Right ventricle myocardium superior (tissue), 1 donor: ENCODE measurements at regions not wholly inside any gene's neighbourhood (a gene's known extent, or its start where the extent isn't known, plus 50 kb on each side); places are given as distances from the start of the nearest gene placed in this dataset.
"Not testable (repeated sequence)": the region's sequence is repeated elsewhere in the genome, so short reads cannot be mapped to it uniquely, and the experiment has no call there.

ENCODE experiments used
- ATAC-seq: fragments of 200-7000 bp; cut with Tn5 transposase; one replicate; pipeline ENCODE4 v1.9.1; 2020; ENCODE audit warnings: mild to moderate bottlenecking; ENCODE audit not compliant: poor library complexity
- DNase-seq: peaks from one replicate; pipeline ENCODE4 v3.0.0-alpha.2; 2020
- intact Hi-C: fragments of 100-400 bp; cut with DNase I; formaldehyde crosslinking; loops from one replicate; pipeline ENCODE4 v1.11.2; 2022
- donor health status: DM: no; HTN: yes; CAD: no; lungs with severe emphysema.

DNA sequence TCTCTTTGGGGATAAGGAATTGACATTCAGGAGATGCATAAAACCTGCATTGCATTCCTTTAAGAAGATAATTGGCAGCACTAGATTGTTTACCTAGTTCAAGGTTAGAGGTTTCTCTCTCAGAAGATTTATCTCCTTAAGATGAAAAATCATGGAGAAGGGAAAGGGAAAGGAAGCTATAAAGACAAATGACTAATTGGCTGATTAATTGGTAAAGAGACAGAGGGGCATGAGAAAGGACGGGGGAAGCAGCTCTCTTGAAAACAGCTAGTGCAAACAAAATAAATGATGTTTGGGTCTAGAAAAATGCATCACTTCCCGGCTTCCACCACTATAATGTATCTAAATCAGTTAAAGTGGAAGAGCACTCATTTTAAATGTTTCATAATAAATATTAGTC lies 941.2 kb downstream of the XPNPEP1 start:
- DNase-seq (no peak), ATAC-seq (no peak)
- intact Hi-C loops: no loop called here

DNA sequence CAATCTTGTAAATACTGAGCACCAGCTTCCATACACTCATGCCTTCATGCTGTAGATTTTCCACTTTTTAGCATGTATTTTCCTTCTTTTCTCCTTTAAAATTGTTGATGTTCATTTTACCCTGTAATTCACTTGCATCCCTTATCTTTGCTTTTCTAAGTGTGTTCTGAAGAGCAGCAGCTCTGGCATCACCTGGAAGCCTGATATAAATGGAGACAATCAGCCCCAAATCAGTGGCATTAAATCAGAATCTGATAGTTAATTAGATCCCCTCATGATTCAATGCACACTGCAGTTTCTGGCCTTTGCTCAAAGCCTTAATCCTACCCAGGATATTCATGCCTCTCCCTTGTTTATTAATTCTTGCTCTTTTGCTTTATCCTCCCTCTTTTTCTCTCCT lies 942.4 kb downstream of the XPNPEP1 start:
- ATAC-seq (no peak), DNase-seq (no peak)
- intact Hi-C loops: no loop called here

DNA sequence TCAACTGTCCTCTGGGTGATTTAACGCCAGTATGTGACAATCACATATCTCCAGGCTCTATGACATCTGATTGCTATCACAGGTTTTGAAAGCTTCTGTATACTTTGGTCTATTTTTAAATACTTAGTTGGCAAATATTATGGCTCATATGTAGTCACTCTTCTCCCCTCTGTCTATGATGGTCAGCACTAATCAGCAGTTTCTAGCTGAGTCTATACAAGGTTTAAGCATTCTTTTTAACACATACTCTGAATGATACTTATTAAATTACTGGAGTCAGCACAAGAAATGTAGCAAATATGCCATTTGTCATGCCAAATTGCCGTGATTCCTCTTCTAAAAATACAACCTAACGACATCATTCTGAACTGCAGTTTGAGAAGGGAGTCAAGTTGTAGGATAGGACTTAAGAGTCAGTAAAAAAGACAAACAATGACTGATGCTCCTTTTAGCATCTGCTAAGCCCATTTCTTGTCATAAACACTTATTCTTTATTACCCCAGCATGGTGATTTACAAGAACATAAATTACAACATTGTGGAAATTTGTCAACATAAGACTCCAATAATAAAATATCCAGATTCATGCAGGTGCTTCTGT lies 947.8 kb downstream of the XPNPEP1 start:
- ATAC-seq (no peak), DNase-seq (no peak)
- intact Hi-C loops: no loop called here

DNA sequence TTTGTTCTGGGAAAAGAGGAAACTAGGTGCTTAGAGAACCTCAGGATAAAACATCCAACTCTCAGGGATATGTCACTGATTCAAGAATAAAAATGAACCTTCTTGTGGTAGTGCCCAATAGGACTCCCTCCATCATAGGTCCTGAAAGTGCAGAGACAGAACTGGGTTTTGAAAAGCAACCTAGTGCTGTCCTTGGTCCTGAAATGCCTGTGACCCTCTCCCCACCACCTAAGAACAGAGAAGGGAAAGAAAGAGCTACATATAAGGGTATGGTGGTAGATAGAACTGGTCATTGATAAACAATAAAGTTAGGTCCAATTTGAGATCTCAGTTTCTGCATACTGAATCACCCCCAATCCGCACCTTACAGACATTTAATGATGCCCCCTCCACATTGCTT lies 953.3 kb downstream of the XPNPEP1 start:
- ATAC-seq: no peak
- intact Hi-C loops: no loop called here
- DNase-seq: no peak

DNA sequence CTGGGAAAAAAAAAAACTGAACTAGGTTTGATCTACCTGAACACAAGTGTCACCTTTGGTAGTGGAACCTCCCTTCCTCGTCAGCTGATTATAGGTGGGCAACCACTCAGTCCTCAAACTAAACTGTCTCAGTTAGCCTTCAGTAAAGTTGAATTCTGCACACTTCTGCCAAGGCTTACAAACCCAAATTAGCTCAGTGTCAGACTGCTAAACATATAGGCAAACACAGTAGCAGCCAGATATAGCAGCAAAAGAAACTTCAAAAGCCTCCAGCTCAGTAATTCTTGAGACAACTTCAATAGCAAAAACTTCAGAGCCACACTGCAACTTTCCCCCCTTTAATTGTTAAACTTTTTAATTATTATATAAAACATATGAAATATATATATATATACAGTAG lies 956.9 kb downstream of the XPNPEP1 start:
- ATAC-seq (no peak), DNase-seq (no peak)
- intact Hi-C loops: no loop called here

DNA sequence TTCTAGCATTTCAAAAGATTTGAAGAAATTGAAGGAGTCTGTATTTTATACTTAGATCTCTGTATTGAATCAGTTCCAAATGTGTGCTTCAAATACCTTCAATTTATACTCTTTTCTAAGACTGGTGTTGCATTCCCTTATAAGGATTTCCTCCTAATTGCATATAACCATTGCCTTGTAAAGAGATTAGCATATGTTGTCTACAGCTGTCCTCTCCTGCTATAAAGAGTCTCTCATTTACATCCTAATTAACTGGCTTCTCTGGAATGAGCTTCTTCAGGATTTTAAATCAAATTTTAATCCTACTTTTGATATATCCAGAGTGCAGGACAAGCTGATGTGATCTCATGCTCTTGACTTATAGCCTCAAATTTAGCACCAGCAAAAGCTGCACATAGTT lies 957.3 kb downstream of the XPNPEP1 start:
- no peak for DNase-seq
- ATAC-seq: no peak
- intact Hi-C loops: no loop called here

DNA sequence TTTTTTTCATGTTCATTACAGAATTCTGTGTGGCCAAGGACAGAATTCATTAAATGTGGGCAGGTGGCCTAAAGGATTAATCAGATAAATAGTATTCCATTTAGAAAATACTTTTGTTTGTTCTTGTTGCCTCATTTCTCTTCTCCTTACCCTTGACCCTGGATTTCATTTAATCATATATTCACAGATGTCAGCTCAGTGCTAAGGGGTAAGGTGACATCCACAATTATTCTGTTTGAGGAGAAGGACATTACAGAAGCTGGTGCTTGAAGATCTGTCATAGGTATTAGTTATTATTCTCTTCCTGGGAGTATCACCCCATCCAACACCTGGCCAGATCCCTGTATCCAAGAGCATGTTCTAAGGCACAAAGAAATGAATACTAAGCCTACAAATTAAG lies 961.1 kb downstream of the XPNPEP1 start:
- no peak for ATAC-seq
- intact Hi-C loops: no loop called here

DNA sequence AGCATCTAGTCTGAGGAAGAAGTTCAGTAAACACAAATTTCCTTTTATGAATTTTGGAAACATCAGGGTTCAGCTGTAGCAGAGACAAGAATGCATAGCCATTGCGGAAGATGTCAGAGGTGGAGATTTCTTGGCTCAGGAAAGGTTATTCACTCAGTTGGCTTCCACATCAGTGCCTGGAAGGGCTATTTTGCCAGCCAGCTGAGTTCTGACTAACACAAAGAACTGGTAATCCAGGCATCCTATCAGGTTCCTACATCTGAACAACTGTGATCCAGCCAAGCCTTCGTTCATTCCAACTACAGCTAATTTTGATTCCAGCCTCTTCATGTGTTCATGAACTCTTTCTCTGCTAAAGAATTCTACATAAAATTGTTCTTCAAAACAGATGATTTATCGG lies 965.6 kb downstream of the XPNPEP1 start:
- intact Hi-C loops: no loop called here
- ATAC-seq (no peak), DNase-seq (no peak)

More for the DNA sequence above, 961.1 kb downstream of the XPNPEP1 start:
- no peak for DNase-seq

DNA sequence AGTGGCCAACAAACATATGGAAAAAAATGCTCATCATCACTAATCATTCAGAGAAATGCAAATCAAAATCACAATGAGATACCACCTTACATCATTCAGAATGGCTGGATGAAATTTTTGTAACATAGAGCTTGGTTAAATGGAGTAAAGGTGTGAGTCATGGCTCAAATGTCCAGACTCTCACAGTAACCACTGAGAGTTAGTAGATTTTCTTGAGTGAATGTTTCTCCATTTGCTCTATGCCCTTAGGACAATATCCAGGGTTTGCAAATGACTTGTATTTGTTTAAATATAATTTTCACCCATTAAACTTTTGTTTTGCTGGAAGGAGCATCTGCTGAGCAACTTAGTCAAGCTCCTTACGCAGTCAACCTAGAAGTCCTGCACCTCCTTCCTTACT lies 967.2 kb downstream of the XPNPEP1 start:
- intact Hi-C loops: no loop called here
- ATAC-seq (no peak), DNase-seq (no peak)

DNA sequence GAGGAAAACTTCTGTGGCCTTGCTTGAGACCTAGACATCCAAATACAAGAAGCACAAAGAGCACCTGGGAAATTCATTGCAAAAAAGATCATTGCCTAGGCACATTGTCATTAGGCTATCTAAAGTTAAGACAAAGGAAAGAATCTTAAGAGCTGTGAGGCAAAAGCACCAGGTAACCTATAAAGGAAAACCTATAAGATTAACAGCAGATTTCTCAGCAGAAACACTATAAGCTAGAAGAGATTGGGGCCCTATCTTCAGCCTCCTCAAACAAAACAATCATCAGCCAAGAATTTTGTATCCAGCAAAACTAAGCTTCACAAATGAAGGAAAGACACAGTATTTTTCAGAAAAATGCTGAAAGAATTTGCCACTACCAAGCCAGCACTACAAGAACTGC lies 1003.3 kb downstream of the XPNPEP1 start:
- ATAC-seq, intact Hi-C loops, DNase-seq: not testable (repeated sequence)

DNA sequence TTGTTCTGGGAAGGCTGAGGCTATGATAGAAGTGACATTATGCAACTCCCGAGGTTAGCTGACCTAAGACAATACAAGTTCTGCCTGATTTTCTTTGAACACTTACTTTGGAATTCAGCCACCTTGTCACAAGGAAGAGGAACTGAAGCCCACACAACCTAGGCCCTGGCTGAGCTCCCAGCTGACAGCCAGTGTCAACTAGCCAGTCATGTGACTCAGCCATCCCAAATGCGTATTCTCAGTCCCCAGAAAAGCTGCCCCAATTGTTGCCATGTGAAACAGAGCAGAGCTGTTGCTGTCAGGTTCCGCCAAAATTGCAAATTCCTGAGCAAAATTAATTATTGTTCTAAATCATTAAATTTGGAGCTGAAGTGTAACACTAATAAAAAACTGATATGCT lies 1010.0 kb downstream of the XPNPEP1 start:
- no peak for DNase-seq
- ATAC-seq: no peak
- intact Hi-C loops: no loop called here

DNA sequence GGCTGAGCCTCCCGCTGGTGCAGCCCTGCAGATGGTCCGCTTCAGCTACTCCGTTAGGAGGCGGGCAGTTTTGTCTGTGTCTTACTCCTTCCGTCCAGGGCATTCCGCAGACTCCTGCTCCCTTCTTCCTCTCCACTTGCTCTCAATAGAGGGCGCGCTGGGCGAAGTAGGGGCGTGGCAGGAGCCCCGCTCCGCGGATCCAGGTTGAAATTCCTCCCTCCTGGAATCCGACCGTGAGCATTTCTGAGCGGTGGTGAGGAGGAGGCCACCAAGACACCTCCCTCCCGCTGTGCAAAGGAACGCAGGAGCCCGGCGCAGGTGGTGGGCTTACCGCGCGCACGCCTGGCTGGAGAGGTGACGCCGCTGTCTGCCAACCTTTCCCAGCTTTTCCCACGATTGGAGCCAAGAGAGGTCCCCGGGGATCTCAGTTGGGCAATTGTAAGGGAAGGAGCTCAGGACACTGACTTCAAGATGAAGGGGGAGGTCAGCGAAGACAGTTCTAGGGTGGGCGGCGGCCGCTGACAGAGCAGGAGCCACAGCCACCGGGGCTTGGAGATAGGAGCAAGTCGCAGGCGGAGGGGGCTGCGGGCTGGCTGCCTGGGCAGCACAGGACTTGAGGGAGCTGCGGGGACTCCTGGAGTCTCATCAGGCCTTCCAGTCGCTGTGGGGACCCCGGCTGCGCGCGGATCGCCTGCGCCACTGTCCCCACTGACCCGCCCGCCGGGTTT lies 1011.3 kb downstream of the XPNPEP1 start:
- DNase-seq (peak; percentile 58), ATAC-seq (peak; percentile 72)
- intact Hi-C loops: no loop called here

DNA sequence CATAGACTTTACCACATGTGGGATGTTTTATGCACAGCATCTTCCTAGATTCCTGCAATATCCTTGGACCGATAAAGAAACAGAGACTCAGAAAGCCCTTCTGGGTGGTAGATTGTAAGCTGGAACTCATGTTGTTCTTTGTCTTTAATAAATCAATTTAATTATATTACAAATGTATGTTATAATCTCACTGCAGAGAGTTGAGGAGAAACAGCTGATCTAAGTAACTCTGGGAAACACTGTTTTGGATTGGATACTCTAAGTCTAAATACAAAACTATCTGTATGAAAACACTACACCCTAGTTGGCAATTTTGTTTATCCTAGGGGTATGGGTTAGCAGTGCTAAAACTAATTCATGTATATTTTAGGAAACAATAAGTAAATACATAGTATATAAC lies 1015.2 kb downstream of the XPNPEP1 start:
- ATAC-seq (no peak), DNase-seq (no peak)
- intact Hi-C loops: no loop called here

DNA sequence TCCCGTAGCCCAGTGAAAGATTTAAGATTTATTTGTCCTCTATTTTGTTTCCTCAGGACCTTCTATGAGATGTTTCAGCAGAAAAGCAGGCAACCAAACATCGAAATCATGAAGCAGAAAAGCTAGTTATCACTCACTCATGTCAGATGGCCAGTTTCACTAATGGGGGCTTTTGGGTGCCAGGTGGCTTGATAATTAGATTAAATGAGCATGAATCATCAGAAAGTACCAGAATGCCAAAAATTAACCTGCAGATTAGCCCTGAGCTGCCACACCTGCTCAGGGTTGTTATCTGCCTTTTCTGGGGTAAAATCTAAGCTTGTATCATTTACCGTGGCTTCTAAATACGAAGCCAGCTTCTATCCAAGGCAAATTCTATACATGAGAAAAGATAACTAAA lies 1017.5 kb downstream of the XPNPEP1 start:
- ATAC-seq: no peak
- DNase-seq: no peak
- intact Hi-C loops: no loop called here

DNA sequence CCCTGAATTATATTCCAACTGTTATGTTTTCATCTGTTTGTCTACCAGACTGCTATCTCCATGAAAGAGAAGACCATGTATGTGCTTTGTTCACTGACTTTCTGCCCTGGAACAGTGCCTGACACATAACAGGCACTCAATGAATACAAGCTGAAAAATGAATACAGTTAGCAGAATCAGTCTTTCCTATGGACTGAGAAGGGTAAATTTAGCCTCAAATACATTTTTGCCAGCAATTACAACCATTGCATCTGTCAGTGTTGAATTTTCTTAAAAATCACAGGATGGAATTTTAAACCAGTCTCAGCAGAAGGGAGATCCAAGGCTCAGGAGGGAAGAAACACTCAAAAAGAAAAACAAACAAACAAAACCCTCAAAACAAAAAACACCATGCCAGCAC lies 1018.1 kb downstream of the XPNPEP1 start:
- ATAC-seq (no peak), DNase-seq (no peak)
- intact Hi-C loops: no loop called here

DNA sequence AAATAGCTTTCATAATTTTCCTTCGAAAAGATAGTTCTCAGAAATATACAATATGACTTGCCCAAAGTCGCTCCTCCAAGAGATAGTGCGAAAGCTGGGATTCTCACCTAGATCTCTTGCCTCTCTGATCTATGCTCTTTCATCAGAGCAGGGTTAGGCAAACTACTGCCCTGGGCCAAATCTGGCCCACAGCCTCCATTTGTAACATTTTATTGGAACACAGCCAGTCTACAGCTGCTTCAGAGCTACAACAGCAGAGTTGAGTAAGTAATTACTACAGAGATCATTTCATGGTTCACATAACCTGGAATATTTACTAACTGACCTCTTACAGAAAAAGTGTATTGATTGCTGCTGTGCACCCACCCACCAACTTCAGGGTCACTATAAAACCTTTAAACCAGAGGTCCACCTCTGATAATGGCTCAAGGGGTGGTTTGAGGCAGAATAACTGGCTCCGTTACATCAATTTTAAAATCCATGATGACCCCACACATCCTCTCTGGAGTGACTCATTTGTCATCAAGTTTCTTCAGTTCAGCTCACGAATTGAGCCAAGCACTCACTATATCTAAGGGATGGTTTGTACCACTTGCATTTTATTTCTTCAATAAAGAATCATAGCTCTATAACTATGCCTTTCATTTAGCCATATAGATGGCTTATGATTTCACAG lies 1019.0 kb downstream of the XPNPEP1 start:
- peak; percentile 58 for ATAC-seq
- DNase-seq: peak; percentile 38
- intact Hi-C loops: no loop called here

DNA sequence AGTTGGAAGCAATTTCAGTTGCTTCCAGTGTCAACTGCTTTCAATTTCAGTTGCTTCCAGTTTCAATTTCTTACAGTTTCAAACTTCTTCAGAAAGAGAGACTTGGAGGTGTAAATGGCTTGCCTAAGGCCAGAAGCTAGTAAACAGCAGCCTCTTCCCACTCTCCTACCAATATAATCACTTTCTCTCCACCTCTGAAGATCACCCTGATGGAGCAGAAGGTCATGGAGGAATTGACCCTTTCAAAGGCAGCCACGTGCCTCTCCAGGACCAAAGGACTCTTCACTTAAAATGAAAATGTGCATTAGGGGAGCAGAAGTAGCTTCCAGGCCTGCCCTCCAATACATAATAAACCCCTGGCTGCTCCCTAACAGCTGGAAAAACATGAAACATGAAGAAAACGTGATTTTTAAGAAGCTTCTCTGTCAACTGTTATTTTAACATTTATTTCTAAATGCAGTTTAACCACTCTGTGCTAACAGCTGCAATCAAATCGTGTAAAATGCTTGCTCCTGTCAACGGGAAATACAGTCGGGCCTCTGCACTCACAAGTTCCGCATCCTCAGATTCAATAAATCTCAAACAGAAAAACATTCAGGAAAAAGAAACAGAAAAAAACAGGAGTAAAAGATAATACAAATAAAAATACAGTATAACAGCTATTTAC lies 1020.6 kb downstream of the XPNPEP1 start:
- intact Hi-C loops: no loop called here
- no peak for ATAC-seq
- no peak for DNase-seq

DNA sequence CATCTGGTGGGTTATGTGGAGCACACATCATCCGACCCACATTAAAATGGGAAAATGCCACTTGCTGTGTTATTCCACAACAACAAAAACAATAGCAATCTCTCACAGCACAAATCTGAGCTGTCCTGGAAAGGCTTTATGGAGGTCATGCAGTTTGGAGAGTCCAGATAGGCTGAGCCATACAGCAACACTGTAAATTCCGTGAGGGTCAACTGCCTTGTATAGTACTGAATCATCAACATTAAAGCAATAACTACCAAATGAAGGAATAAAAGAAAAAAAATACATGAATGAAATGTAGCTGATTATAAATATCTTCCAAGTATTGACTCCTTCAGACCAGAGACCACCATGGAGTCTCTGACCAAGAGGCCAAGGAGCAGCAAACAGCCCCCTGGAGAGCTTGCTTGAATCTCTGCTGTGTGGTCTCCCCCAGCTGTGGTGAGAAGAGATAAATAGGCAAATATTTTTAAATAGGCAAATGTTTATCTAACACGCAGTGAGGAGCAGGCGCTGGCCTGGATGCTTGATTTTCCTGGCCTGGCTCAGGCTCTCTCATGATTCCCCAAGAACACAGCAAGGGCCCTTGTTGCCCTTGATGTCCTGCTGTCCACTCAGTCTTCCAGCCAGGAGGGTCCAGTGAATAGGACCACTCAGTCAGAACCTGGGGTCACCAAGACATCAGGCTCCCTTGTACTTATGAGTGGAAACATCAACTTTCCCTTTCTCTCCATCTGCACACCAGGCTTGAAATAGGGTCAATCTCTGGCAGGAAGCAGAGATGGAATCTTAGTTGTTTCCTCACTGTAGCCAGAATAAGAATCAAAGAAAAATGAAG lies 1021.3 kb downstream of the XPNPEP1 start:
- ATAC-seq: no peak

DNA sequence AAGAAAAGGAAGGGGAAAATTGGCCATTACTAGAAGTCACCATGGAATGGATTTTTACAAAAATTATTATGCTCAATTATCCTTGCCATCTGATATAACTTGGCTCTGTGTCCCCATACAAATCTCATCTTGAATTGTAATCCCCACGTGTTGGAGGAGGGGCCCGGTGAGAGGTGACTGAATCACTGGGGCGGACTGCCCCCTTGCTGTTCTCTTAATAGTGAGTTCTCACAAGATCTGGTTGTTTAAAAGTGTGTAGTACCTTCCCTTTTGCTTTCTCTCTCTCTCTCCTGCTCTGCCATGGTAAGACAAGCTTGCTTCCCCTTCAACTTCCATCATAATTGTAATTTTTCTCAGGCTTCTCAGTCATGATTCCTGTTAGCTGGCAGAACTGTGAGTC lies 1023.6 kb downstream of the XPNPEP1 start:
- ATAC-seq (no peak), DNase-seq (no peak)
- intact Hi-C loops: no loop called here

More for the DNA sequence above, 1021.3 kb downstream of the XPNPEP1 start:
- intact Hi-C loops: no loop called here
- DNase-seq: peak; percentile 38
